ENCODE measurements at regions not wholly inside any gene's neighbourhood (a gene's known extent, or its start where the extent isn't known, plus 50 kb on each side); places are given as distances from the start of the nearest gene placed in this dataset.
"Not testable (repeated sequence)": the region's sequence is repeated elsewhere in the genome, so short reads cannot be mapped to it uniquely, and the experiment has no call there.

GRCh38 chr1:240722788-240723187, 110.8 kb upstream of the GREM2 start:
- no peak overlapping the region for H3K4me3 Mint-ChIP-seq
- DNase-seq: no peak
- CTCF ChIA-PET: no interaction called here
- no peaks in the 10 kb centered on the region for H3K36me3 Mint-ChIP-seq (ENCODE audit: low read depth)
- POLR2A ChIA-PET: no interaction called here
- H3K4me1 Mint-ChIP-seq (ENCODE audit: low read depth): no peaks in the 10 kb centered on the region
- peaks cover 1% of the 10 kb centered on the region for H3K9me3 Mint-ChIP-seq
- intact Hi-C loops (cut with micrococcal nuclease): no loop called here
- no peak for TF ChIP-seq CTCF (IDR thresholded peaks at IDR 0.05)
- H3K27me3 Mint-ChIP-seq: no peaks in the 10 kb centered on the region
- no peak for ATAC-seq
- no peak overlapping the region for H3K27ac Mint-ChIP-seq

GRCh38 chr1:240720976-240721375, 109.0 kb upstream of the GREM2 start:
- ChIA-PET CTCF (no interaction called here), POLR2A (no interaction called here)
- DNase-seq (no peak), ATAC-seq (no peak)
- no peak for TF ChIP-seq CTCF (IDR thresholded peaks at IDR 0.05)
- Mint-ChIP-seq H3K4me3 (no peak overlapping the region), H3K27me3 (no peaks in the 10 kb centered on the region), H3K36me3 (ENCODE audit: low read depth) (no peaks in the 10 kb centered on the region), H3K4me1 (ENCODE audit: low read depth) (no peaks in the 10 kb centered on the region), H3K27ac (no peak overlapping the region), H3K9me3 (peaks cover 1% of the 10 kb centered on the region)
- intact Hi-C loops (cut with micrococcal nuclease): no loop called here

GRCh38 chr1:240719953-240720700, 108.2 kb upstream of the GREM2 start:
- no peak for DNase-seq

GRCh38 chr1:240716538-240716937, 104.6 kb upstream of the GREM2 start:
- intact Hi-C loops (cut with micrococcal nuclease); POLR2A ChIA-PET; H3K9me3 Mint-ChIP-seq; H3K4me3 Mint-ChIP-seq; DNase-seq; CTCF ChIA-PET; H3K27ac Mint-ChIP-seq; H3K4me1 Mint-ChIP-seq (ENCODE audit: low read depth); H3K36me3 Mint-ChIP-seq (ENCODE audit: low read depth); H3K27me3 Mint-ChIP-seq; ATAC-seq: not testable (repeated sequence)

More at GRCh38 chr1:240719953-240720700, 108.2 kb upstream of the GREM2 start:
- Mint-ChIP-seq H3K27me3 (no peaks in the 10 kb centered on the region), H3K27ac (no peak overlapping the region), H3K4me3 (no peak overlapping the region), H3K36me3 (ENCODE audit: low read depth) (no peaks in the 10 kb centered on the region), H3K9me3 (peaks cover under 1% of the 10 kb centered on the region), H3K4me1 (ENCODE audit: low read depth) (no peaks in the 10 kb centered on the region)
- CTCF ChIA-PET: no interaction called here
- intact Hi-C loops (cut with micrococcal nuclease): no loop called here
- TF ChIP-seq CTCF (IDR thresholded peaks at IDR 0.05): no peak
- POLR2A ChIA-PET: no interaction called here
- ATAC-seq: no peak

GRCh38 chr1:240714568-240715292, 102.8 kb upstream of the GREM2 start:
- intact Hi-C loops (cut with micrococcal nuclease): no loop called here
- Mint-ChIP-seq H3K36me3 (ENCODE audit: low read depth) (no peaks in the 10 kb centered on the region), H3K27ac (no peak overlapping the region), H3K9me3 (peaks cover 3% of the 10 kb centered on the region), H3K27me3 (no peaks in the 10 kb centered on the region), H3K4me1 (ENCODE audit: low read depth) (no peaks in the 10 kb centered on the region), H3K4me3 (no peak overlapping the region)
- ATAC-seq: no peak
- no peak for DNase-seq
- POLR2A ChIA-PET: no interaction called here
- CTCF ChIA-PET: no interaction called here
- no peak for TF ChIP-seq CTCF (IDR thresholded peaks at IDR 0.05)
